GM18498 (cell line): ENCODE measurements at regions not wholly inside any gene's neighbourhood (a gene's known extent, or its start where the extent isn't known, plus 50 kb on each side); places are given as distances from the start of the nearest gene placed in this dataset.

Experiments
- ATAC-seq: cut with Tn5 transposase; IDR thresholded peaks from one replicate; pipeline ENCODE4 v1.9.1; 2021; ENCODE audit warnings: mild to moderate bottlenecking, moderate library complexity; ENCODE audit not compliant: unreplicated experiment

DNA sequence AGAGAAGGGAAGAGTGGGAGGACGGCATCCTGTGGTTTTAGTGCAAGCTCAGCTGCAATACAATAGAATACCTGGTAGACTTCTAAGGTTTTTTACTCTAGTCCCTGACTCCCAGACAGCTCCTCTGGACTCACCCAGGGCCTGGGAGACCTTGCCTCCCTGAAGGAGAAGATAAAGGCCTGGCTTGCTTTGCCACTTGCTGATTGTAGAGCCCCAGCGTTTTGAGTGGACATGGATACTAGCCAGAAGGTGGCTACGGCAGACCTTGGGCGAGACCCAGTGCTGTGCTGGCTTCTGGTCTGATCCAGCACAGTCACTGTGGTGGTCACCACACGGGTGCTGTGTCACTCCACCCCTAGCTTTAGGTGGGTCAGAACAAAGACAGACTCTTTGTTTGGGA lies 72.2 kb upstream of the TTC14 start:
- ATAC-seq: no peak

DNA sequence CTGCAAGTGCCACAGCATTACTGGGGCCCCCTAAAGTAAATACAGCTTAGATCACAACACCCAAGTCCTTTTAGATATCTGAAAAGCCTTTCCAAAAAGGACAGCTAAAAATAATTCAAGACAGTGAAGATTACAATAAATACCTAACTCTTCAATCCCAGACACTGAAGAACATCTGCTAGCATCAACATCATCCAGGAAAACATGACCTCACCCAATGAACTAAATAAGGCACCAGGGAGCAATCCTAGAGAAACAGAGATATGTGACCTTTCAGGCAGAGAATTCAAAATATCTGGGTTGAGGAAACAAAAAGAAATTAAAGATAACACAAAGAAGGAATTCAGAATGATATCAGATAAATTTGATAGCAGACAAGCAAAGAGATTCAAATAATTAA lies 71.7 kb upstream of the TTC14 start:
- no peak for ATAC-seq

DNA sequence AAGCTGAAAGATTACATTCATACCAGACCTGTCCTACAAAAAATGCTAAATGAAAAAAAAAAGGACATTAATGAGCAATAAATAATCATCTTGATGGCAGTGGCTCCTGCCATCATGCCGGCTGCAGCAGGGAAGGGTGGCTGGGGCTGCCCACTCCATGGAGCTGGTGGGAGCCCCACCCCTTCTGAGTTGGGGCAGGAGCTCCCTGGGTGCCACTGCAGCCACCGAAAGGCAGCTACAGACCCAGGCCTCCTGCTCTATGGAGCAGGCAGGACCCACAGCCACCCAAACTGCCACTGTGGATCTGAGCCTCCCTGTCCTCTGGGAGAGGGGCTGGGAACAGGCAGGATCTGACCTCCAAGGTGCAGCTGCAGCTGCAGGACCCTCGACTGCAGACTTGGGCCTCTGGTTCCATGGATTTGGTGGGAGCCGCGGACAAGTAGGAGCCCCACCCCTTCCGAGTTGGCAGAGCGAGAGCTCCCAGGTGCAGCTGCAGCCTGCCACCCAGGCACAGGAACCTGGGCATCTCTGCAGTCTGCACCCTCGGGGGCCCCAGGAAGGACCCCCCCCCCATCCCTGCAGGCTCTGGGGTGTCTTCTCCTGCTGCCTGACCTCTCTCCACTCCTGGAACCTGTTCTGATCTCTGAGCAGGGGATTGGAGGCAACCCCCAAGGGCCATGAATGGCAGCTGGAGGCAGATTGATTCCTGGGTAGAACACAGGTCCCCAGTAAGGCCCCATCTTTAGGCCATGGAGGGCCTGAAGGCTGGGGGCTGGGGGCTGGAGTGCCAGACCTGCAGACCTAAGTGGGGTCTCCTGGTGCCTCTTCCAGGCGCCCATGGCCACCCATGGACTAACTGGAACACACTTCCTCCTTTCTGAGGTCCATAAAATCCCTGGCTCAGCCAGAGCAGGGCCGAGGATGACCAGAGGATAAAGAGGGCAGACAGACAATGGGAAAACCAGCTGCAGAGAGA lies 70.4 kb upstream of the TTC14 start:
- ATAC-seq: no peak

DNA sequence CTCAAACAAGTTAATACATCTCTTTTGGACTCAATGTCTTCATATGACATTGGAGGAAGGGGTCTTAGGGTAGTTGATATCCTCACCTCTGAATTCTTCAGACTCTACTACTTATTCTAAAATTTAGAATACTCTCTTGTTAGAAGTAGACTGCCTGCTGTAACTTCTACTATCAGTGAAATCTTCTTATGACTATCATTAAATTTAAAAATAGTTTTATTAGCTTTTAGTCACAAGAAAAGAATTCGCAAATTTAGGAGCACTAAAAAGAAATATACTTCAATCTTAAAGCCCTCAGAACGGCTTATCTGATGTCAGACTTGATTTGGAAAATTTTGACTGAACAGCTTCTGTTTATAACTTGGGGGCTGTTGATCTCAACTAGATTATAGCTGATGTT lies 67.1 kb upstream of the TTC14 start:
- no peak for ATAC-seq

DNA sequence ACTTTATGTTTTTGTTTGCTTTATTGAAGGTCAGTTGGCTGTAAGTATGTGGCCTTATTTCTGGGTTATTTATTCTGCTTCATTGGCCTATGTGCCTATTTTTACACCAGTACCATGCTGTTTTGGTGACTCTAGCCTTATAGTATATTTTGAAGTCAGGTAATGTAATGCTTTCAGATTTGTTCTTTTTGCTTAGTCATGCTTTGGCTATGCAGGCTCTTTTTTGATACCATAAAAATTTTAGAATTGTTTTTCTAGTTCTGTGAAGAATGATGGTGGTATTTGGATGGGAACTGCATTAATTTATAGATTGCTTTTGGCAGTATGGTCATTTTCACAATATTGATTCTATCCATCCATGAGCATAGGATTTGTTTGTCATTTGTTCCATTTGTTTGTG lies 63.5 kb upstream of the TTC14 start:
- ATAC-seq: no peak

DNA sequence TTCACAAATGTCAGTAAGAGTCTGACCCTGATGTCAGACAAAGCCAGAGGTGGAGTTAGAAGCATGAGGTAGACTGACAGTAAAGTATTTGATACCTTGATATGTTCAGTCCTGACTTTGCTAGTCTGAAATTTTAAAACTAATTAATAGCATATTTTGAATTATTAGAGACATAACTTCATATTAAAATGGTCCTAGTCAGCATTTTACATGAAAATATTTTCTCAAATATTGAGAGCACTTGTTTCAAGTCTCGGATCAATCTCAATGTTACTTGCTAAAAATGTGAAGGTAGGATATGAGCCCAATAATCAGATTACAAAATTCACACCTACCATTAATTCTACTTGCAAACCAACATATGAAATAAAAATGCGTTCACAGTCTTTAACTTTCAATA lies 58.1 kb upstream of the TTC14 start:
- no peak for ATAC-seq

DNA sequence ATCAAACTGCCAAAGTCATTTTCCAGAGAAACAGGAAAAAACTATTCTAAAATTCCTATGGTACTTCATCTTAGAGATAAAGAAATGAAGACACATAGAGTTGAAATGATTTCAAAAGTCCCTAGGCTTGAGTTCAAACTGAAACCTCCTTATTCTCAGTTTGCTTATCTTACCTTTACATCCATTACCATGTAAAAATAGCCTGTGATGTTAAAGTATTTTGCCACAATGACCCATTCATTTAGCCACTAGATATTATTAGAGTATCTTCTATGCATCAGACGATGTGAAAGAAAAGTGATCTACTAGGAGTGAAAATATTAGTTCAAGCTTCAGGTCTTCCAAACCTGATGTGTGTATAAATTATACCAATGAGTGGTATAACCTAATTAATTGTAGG lies 55.1 kb upstream of the TTC14 start:
- ATAC-seq: no peak

DNA sequence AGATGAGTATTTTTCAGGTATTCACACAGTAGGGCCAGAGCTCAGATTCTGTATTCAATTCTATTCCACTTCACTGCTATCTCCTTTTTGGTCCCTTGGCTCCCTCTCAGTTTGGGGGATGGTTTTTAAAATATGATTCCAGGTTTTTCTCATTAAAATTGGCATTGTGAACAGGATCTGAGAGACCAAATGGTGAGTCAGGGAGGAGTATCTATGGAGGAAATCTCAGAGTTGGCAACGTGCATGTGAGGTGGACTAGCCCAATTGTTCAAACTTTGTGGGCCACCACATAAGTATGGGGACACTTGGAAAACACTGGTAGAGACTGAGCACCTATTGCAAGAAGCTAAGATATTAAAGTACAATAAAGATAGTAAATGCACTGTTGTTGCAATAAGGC lies 53.9 kb upstream of the TTC14 start:
- ATAC-seq: no peak
